GM12878 (cell line): ENCODE measurements at regions not wholly inside any gene's neighbourhood (a gene's known extent, or its start where the extent isn't known, plus 50 kb on each side); places are given as distances from the start of the nearest gene placed in this dataset.

Experiments
- ATAC-seq: fragments of 200-7000 bp; cut with Tn5 transposase; 3 replicates; pipeline ENCODE4 v1.9.1; 2020; ENCODE audit warnings: mild to moderate bottlenecking, moderate library complexity
- BruUV-seq: library from RNA; stranded (reverse); fragments of 400-500 nt; replicated peaks from 2 replicates; lab custom pipeline; 2021; lab: Mats Ljungman, UMichigan
- CTCF ChIA-PET: fragments of 300-600 bp; sonication (Branson Sonifier 250); formaldehyde crosslinking; extraction: SDS; loops from one replicate; lab custom pipeline; 2021; ENCODE audit warnings: inconsistent platforms; lab: Yijun Ruan, JAX
- POLR2A ChIA-PET: fragments of 350-600 bp; formaldehyde crosslinking; extraction: SDS; loops from one replicate; lab custom pipeline; 2021; ENCODE audit warnings: inconsistent platforms; lab: Charles Lee
- RAD21 ChIA-PET: fragments of 300-600 bp; sonication (Branson Sonifier 250); formaldehyde crosslinking; loops from one replicate; lab custom pipeline; 2023; ENCODE audit warnings: antibody characterized with exemption; ENCODE audit not compliant: unreplicated experiment; lab: Charles Lee
- SMC1A ChIA-PET: fragments of 300-600 bp; sonication (Branson Sonifier 250); formaldehyde crosslinking; loops from one replicate; lab custom pipeline; 2023; ENCODE audit not compliant: unreplicated experiment, uncharacterized antibody; lab: Charles Lee
- DNase-seq: peaks from one replicate; pipeline ENCODE4 v3.0.0-alpha.2; 2011; ENCODE audit warnings: low read depth, low spot score
- FAIRE-seq: peaks from 3 replicates; lab custom pipeline; 2011; peaks lifted over from hg19 to GRCh38; lab: Jason Lieb, UNC
- H2AFZ ChIP-seq: 2 replicates; pipeline ENCODE4 v1.6.0; 2011; ENCODE audit warnings: low read depth, low read length, control low read depth; ENCODE audit not compliant: control insufficient read depth
- H3K27ac ChIP-seq: 2 replicates; pipeline ENCODE4 v1.5.1; 2011; ENCODE audit warnings: control low read depth; ENCODE audit not compliant: control insufficient read depth, insufficient read depth
- H3K27me3 ChIP-seq, 2 experiments: replicated peaks in 1 of 2; 2 replicates each; pipeline versions ENCODE4 v1.6.0 to v1.6.1; 2011; ENCODE audit warnings: low read length in 1 of 2; ENCODE audit not compliant: control insufficient read depth in 2 of 2, insufficient read depth in 2 of 2
- H3K36me3 ChIP-seq, 2 experiments: 2 replicates each; pipeline ENCODE4 v1.5.1; 2011; ENCODE audit warnings: low read length in 1 of 2; ENCODE audit not compliant: control insufficient read depth in 2 of 2, insufficient read depth in 2 of 2
- H3K4me1 ChIP-seq: 2 replicates; pipeline ENCODE4 v1.6.1; 2011; ENCODE audit warnings: mild to moderate bottlenecking, low read length, moderate library complexity, mixed read lengths; ENCODE audit not compliant: control insufficient read depth, insufficient read depth
- H3K4me2 ChIP-seq: 2 replicates; pipeline ENCODE4 v1.6.0; 2011; ENCODE audit warnings: control low read depth; ENCODE audit not compliant: control insufficient read depth, insufficient read depth
- H3K4me3 ChIP-seq: fragments of 200-600 bp; sonication (generic); 2 replicates; pipeline ENCODE4 v1.5.1; 2016
- H3K79me2 ChIP-seq: 2 replicates; pipeline ENCODE4 v1.6.0; 2011; ENCODE audit warnings: low read length; ENCODE audit not compliant: control insufficient read depth, insufficient read depth
- H3K9ac ChIP-seq: 2 replicates; pipeline ENCODE4 v1.8.0; 2011; ENCODE audit warnings: low read length, control low read depth, mixed read lengths; ENCODE audit not compliant: control insufficient read depth, insufficient read depth
- H3K9me3 ChIP-seq: replicated peaks from 3 replicates; pipeline ENCODE4 v1.5.1; 2011; ENCODE audit warnings: mild to moderate bottlenecking, low read length; ENCODE audit not compliant: control insufficient read depth, insufficient read depth
- H4K20me1 ChIP-seq: 2 replicates; pipeline ENCODE4 v1.6.0; 2011; ENCODE audit not compliant: control insufficient read depth, insufficient read depth
- ASH2L ChIP-seq: fragments of 300-600, 200-600 bp; sonication (generic); IDR thresholded peaks from 2 replicates; pipeline ENCODE4 v1.6.1; 2017; ENCODE audit warnings: low read depth, mild to moderate bottlenecking, borderline replicate concordance
- HDGF ChIP-seq: fragments of 450-650 bp; IDR thresholded peaks from 2 replicates; pipeline ENCODE4 v1.6.1; 2016; ENCODE audit warnings: antibody characterized with exemption
- PRDM15 ChIP-seq: fragments of 450-650 bp; formaldehyde crosslinking; IDR thresholded peaks from 2 replicates; pipeline ENCODE4 v1.4.0; 2020; ENCODE audit warnings: mild to moderate bottlenecking, moderate library complexity
- RUNX3 ChIP-seq: IDR thresholded peaks from 2 replicates; pipeline ENCODE4 v1.6.1; 2012; ENCODE audit warnings: low read length, inconsistent platforms
- SKIL ChIP-seq: fragments of 450-650 bp; IDR thresholded peaks from 2 replicates; pipeline ENCODE4 v1.6.1; 2017; ENCODE audit warnings: mild to moderate bottlenecking, low read depth, inconsistent platforms; ENCODE audit not compliant: poor library complexity, severe bottlenecking
- SP1 ChIP-seq: IDR thresholded peaks from one replicate; pipeline ENCODE4 v1.6.1; 2011; ENCODE audit warnings: low read depth, low read length
- SRF ChIP-seq, 2 experiments: IDR thresholded peaks; 2 replicates each; pipeline ENCODE4 v1.6.1; 2011; ENCODE audit warnings: low read depth in 2 of 2, low read length in 2 of 2, mild to moderate bottlenecking in 1 of 2, moderate library complexity in 1 of 2
- YBX1 ChIP-seq: fragments of 450-650 bp; IDR thresholded peaks from 2 replicates; pipeline ENCODE4 v1.6.1; 2016; ENCODE audit warnings: antibody characterized with exemption
- WGBS: methylation state at CpG from one replicate; pipeline ENCODE4 v1.1.6; 2016; ENCODE audit warnings: low lambda C conversion rate; ENCODE audit not compliant: insufficient replicate concordance, insufficient coverage; ENCODE audit errors: missing lambda C conversion rate; 5-methylcytosine and 5-hydroxymethylcytosine counted together
- in situ Hi-C: fragments of 300-500 bp; cut with MboI; formaldehyde crosslinking; loops from 9 replicates; pipeline ENCODE4 v1.14.3; 2018; ENCODE audit warnings: mixed read lengths
- intact Hi-C: fragments of 100-400 bp; cut with micrococcal nuclease; formaldehyde crosslinking; loops from one replicate; pipeline ENCODE4 v1.14.2; 2022; ENCODE audit not compliant: unreplicated experiment
- TF ChIP-seq, protein P1 (sequence below): IDR thresholded peaks from 2 replicates; pipeline ENCODE4 v1.6.1; 2011; ENCODE audit warnings: borderline replicate concordance, low read depth, mild to moderate bottlenecking, moderate library complexity, low read length; ENCODE audit not compliant: insufficient read depth, poor library complexity, severe bottlenecking
- TF ChIP-seq, protein P2 (sequence below): fragments of 450-650 bp; IDR thresholded peaks from 2 replicates; pipeline ENCODE4 v1.6.1; 2018; ENCODE audit warnings: borderline replicate concordance, mild to moderate bottlenecking; ENCODE audit not compliant: partially characterized antibody

DNA sequence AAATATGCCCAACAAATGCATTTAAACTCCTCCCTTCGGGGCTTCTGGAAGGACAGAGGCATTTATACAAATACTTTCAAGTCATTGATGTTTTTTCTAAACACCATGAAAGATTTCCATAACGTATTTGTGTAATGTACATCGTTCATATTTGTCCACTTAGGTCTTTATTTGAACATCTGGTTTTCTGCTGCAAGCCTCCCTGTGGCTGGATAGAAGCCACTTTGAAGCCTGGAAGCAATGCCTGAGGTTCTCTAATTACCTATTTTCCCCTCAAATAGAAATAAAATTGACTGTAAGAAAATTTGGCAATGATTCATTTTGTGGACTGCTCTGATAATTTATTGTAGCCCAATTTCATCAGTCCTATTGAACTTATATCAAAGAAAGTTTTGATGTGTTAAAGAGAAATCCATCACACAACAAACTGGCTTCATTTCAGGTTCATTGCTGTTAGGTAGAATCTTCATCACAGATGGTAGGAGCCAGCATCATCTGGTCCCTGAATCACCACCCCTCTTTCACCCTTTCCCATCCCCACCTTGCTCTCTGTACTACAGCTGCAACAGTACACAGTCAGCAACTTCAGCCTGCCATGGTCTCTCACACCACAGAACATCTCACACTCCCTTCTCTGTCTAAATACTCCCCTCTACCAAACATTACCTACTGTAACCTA lies 186.0 kb upstream of the MGMT start (continued):
- TF ChIP-seq, protein P1, sequence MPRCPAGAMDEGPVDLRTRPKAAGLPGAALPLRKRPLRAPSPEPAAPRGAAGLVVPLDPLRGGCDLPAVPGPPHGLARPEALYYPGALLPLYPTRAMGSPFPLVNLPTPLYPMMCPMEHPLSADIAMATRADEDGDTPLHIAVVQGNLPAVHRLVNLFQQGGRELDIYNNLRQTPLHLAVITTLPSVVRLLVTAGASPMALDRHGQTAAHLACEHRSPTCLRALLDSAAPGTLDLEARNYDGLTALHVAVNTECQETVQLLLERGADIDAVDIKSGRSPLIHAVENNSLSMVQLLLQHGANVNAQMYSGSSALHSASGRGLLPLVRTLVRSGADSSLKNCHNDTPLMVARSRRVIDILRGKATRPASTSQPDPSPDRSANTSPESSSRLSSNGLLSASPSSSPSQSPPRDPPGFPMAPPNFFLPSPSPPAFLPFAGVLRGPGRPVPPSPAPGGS, result no peak
- no peak for TF ChIP-seq HDGF
- TF ChIP-seq RUNX3, result no peak
- TF ChIP-seq SRF (IDR thresholded peaks at IDR 0.05; ENCODE audit: low read depth in 2 of 2, low read length in 2 of 2), result no peak
- TF ChIP-seq SKIL, result no peak
- no peak for TF ChIP-seq ASH2L
- no peak for TF ChIP-seq YBX1

- ATAC-seq (no peak), DNase-seq (no peak), FAIRE-seq (no peak)
- TF ChIP-seq SP1, result no peak
- no peak for TF ChIP-seq PRDM15
- TF ChIP-seq, protein P2, sequence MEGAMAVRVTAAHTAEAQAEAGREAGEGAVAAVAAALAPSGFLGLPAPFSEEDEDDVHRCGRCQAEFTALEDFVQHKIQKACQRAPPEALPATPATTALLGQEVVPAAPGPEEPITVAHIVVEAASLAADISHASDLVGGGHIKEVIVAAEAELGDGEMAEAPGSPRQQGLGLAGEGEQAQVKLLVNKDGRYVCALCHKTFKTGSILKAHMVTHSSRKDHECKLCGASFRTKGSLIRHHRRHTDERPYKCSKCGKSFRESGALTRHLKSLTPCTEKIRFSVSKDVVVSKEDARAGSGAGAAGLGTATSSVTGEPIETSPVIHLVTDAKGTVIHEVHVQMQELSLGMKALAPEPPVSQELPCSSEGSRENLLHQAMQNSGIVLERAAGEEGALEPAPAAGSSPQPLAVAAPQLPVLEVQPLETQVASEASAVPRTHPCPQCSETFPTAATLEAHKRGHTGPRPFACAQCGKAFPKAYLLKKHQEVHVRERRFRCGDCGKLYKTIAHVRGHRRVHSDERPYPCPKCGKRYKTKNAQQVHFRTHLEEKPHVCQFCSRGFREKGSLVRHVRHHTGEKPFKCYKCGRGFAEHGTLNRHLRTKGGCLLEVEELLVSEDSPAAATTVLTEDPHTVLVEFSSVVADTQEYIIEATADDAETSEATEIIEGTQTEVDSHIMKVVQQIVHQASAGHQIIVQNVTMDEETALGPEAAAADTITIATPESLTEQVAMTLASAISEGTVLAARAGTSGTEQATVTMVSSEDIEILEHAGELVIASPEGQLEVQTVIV, result no peak
- CTCF ChIA-PET, result no interaction called here
- Histone ChIP-seq H3K36me3 (no peaks in the 10 kb centered on the region), H3K79me2 (no peaks in the 10 kb centered on the region), H4K20me1 (no peaks in the 10 kb centered on the region), H3K4me2 (no peak overlapping the region), H3K9ac (no peak overlapping the region), H3K27ac (no peak overlapping the region), H3K4me1 (no peaks in the 10 kb centered on the region), H3K9me3 (no peaks in the 10 kb centered on the region), H2AFZ (no peak overlapping the region), H3K4me3 (no peak overlapping the region), H3K27me3 (no peaks in the 10 kb centered on the region)
- in situ Hi-C loops, result no loop called here
- no TSS peak for BruUV-seq
- POLR2A ChIA-PET, result no interaction called here
- RAD21 ChIA-PET, result no interaction called here
- SMC1A ChIA-PET, result no interaction called here
- 38% methylated on average over 5 of the region's 5 CpGs for WGBS
- intact Hi-C loops, result no loop called here
These were observed 181.6 kb upstream of the MGMT start for GRCh38 chr10:129285459-129285858.
